ENCODE measurements at regions not wholly inside any gene's neighbourhood (a gene's known extent, or its start where the extent isn't known, plus 50 kb on each side); places are given as distances from the start of the nearest gene placed in this dataset.

- no peak for TF ChIP-seq HOXA5 (CRISPR knock-in tag; IDR thresholded peaks at IDR 0.05)
- no peak for TF ChIP-seq NR2F6 (IDR thresholded peaks at IDR 0.05)
- TF ChIP-seq NR2F6 (CRISPR knock-in tag; IDR thresholded peaks at IDR 0.05) = no peak
- TF ChIP-seq ZBTB42 (CRISPR knock-in tag; IDR thresholded peaks at IDR 0.05) = no peak
Observed at GRCh38 chr13:92989301-92989700, 237.3 kb upstream of the GPC6 start (continued).

GRCh38 chr13:92991692-92992091, 234.9 kb upstream of the GPC6 start:
- no peaks in the 10 kb centered on the region for H3K9me3 ChIP-seq (ENCODE audit: low read length)
- no peak overlapping the region for H3K9ac ChIP-seq (ENCODE audit: insufficient read depth, low read depth, low read length)
- no peak overlapping the region for H3K4me3 ChIP-seq (replicated peaks in 1 of 3; ENCODE audit: insufficient read depth in 1 of 3, low read depth in 2 of 3, low read length in 3 of 3)
- no peak for ATAC-seq
- intact Hi-C loops (cut with micrococcal nuclease; ENCODE audit: unreplicated experiment) (no loop called here), in situ Hi-C loops (cut with HindIII; ENCODE audit: extremely low pct_ligation_motif_present, low pct_unique_long_range_greater_than_20kb) (no loop called here)
- POLR2A ChIA-PET = no interaction called here
- no peaks in the 10 kb centered on the region for H3K79me2 ChIP-seq (ENCODE audit: insufficient read depth, low read length)
- H3K4me1 ChIP-seq (ENCODE audit: insufficient read depth, low read length) = no peaks in the 10 kb centered on the region
- no TSS peak for BruUV-seq (replicated peaks)
- H3K4me2 ChIP-seq (ENCODE audit: low read depth, low read length) = no peak overlapping the region
- no peak overlapping the region for H3K27ac ChIP-seq (ENCODE audit: extremely low read length, insufficient read depth, low read length)
- CTCF ChIA-PET (ENCODE audit: low intra/inter-chr PET ratio, low total read pairs) = no interaction called here
- FAIRE-seq = no peak
- no peaks in the 10 kb centered on the region for H3K27me3 ChIP-seq (ENCODE audit: control insufficient read depth in 1 of 2, insufficient read depth in 2 of 2, low read length in 2 of 2)
- H2AFZ ChIP-seq (ENCODE audit: low read length) = no peak overlapping the region
- no peaks in the 10 kb centered on the region for H3K36me3 ChIP-seq (replicated peaks in 1 of 2; ENCODE audit: control insufficient read depth in 1 of 2, insufficient read depth in 2 of 2, low read length in 2 of 2)
- TF ChIP-seq GPN1 (CRISPR knock-in tag; IDR thresholded peaks at IDR 0.05; ENCODE audit: borderline replicate concordance) (no peak), FOSL2 (CRISPR knock-in tag; IDR thresholded peaks at IDR 0.05) (no peak), ZNF136 (CRISPR knock-in tag; IDR thresholded peaks at IDR 0.05; ENCODE audit: low read depth) (no peak), ZBTB42 (CRISPR knock-in tag; IDR thresholded peaks at IDR 0.05) (no peak), SIX4 (CRISPR knock-in tag; IDR thresholded peaks at IDR 0.05) (no peak), ZNF264 (CRISPR knock-in tag; IDR thresholded peaks at IDR 0.05) (no peak), NONO (IDR thresholded peaks at IDR 0.05) (no peak), NONO (CRISPR knock-in tag; conservative IDR thresholded peaks at IDR 0.05) (no peak), SNAPC5 (CRISPR knock-in tag; IDR thresholded peaks at IDR 0.05; ENCODE audit: borderline replicate concordance) (no peak), ZNF317 (CRISPR knock-in tag; IDR thresholded peaks at IDR 0.05) (no peak), GTF3A (CRISPR knock-in tag; conservative IDR thresholded peaks at IDR 0.05) (no peak), THAP8 (CRISPR knock-in tag; IDR thresholded peaks at IDR 0.05; ENCODE audit: borderline replicate concordance) (no peak), ZNF564 (CRISPR knock-in tag; IDR thresholded peaks at IDR 0.05) (no peak), JUN (CRISPR knock-in tag; IDR thresholded peaks at IDR 0.05) (no peak), DPF2 (CRISPR knock-in tag; IDR thresholded peaks at IDR 0.05; ENCODE audit: borderline replicate concordance, low read depth) (no peak), NFIC (IDR thresholded peaks at IDR 0.05; ENCODE audit: low read length) (no peak), YEATS4 (CRISPR knock-in tag; IDR thresholded peaks at IDR 0.05; ENCODE audit: borderline replicate concordance) (no peak)
- TF ChIP-seq, protein P1, sequence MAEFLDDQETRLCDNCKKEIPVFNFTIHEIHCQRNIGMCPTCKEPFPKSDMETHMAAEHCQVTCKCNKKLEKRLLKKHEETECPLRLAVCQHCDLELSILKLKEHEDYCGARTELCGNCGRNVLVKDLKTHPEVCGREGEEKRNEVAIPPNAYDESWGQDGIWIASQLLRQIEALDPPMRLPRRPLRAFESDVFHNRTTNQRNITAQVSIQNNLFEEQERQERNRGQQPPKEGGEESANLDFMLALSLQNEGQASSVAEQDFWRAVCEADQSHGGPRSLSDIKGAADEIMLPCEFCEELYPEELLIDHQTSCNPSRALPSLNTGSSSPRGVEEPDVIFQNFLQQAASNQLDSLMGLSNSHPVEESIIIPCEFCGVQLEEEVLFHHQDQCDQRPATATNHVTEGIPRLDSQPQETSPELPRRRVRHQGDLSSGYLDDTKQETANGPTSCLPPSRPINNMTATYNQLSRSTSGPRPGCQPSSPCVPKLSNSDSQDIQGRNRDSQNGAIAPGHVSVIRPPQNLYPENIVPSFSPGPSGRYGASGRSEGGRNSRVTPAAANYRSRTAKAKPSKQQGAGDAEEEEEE (CRISPR knock-in tag; IDR thresholded peaks at IDR 0.05; ENCODE audit: borderline replicate concordance) = no peak
- TF ChIP-seq, protein P2, sequence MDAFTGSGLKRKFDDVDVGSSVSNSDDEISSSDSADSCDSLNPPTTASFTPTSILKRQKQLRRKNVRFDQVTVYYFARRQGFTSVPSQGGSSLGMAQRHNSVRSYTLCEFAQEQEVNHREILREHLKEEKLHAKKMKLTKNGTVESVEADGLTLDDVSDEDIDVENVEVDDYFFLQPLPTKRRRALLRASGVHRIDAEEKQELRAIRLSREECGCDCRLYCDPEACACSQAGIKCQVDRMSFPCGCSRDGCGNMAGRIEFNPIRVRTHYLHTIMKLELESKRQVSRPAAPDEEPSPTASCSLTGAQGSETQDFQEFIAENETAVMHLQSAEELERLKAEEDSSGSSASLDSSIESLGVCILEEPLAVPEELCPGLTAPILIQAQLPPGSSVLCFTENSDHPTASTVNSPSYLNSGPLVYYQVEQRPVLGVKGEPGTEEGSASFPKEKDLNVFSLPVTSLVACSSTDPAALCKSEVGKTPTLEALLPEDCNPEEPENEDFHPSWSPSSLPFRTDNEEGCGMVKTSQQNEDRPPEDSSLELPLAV (CRISPR knock-in tag; conservative IDR thresholded peaks at IDR 0.05; ENCODE audit: low read depth) = no peak
- no peak for DNase-seq (ENCODE audit: low spot score)
- no peaks in the 10 kb centered on the region for H4K20me1 ChIP-seq (ENCODE audit: insufficient read depth, low read length)

Data from HepG2 (cell line).